ENCODE measurements at regions not wholly inside any gene's neighbourhood (a gene's known extent, or its start where the extent isn't known, plus 50 kb on each side); places are given as distances from the start of the nearest gene placed in this dataset.
"Not testable (repeated sequence)": the region's sequence is repeated elsewhere in the genome, so short reads cannot be mapped to it uniquely, and the experiment has no call there.

GRCh38 chr2:184190725-184191124, 407.6 kb upstream of the ZNF804A start:
- no peaks in the 10 kb centered on the region for H3K27me3 Mint-ChIP-seq
- no peaks in the 10 kb centered on the region for H3K36me3 Mint-ChIP-seq (ENCODE audit: low read depth)
- H3K27ac Mint-ChIP-seq, result no peak overlapping the region
- peaks cover 3% of the 10 kb centered on the region for H3K9me3 Mint-ChIP-seq
- no peak overlapping the region for H3K4me3 Mint-ChIP-seq
- no peaks in the 10 kb centered on the region for H3K4me1 Mint-ChIP-seq (ENCODE audit: low read depth)

GRCh38 chr2:184192649-184193048, 405.7 kb upstream of the ZNF804A start:
- H3K4me3 Mint-ChIP-seq, result no peak overlapping the region
- H3K27me3 Mint-ChIP-seq, result no peaks in the 10 kb centered on the region
- H3K36me3 Mint-ChIP-seq (ENCODE audit: low read depth), result no peaks in the 10 kb centered on the region
- no peaks in the 10 kb centered on the region for H3K9me3 Mint-ChIP-seq
- H3K4me1 Mint-ChIP-seq (ENCODE audit: low read depth), result no peaks in the 10 kb centered on the region
- no peak overlapping the region for H3K27ac Mint-ChIP-seq

- H3K27me3 Mint-ChIP-seq, result no peaks in the 10 kb centered on the region
- H3K27ac Mint-ChIP-seq, result no peak overlapping the region
- no peaks in the 10 kb centered on the region for H3K36me3 Mint-ChIP-seq (ENCODE audit: low read depth)
- no peaks in the 10 kb centered on the region for H3K4me1 Mint-ChIP-seq (ENCODE audit: low read depth)
- H3K4me3 Mint-ChIP-seq, result no peak overlapping the region
- H3K9me3 Mint-ChIP-seq, result no peaks in the 10 kb centered on the region
These were observed 400.9 kb upstream of the ZNF804A start for GRCh38 chr2:184197413-184197812.

- H3K27me3 Mint-ChIP-seq; H3K36me3 Mint-ChIP-seq (ENCODE audit: low read depth); H3K9me3 Mint-ChIP-seq; H3K4me1 Mint-ChIP-seq (ENCODE audit: low read depth); H3K4me3 Mint-ChIP-seq; H3K27ac Mint-ChIP-seq: not testable (repeated sequence)
These were observed 399.5 kb upstream of the ZNF804A start for GRCh38 chr2:184198791-184199190.

DNA sequence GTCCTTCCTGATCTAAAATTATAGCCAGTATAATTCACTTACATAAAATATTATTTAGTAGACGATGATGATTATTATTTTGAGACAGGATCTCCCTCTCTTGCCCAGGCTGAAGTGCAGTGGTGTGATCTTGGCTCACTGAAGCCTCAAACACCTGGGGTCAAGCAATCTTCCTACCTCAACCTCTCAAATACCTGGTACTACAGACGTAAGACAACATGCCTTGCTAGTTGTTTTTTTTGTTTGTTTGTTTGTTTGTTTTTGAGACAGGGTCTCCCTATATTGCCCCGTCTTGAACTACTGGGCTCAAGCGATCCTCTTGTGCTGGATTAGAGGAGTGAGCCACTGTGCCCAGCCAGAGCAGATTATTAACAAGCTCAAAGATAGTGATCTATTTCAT, 399.1 kb upstream of the ZNF804A start:
- H3K36me3 Mint-ChIP-seq (ENCODE audit: low read depth), result no peaks in the 10 kb centered on the region
- no peaks in the 10 kb centered on the region for H3K9me3 Mint-ChIP-seq
- no peaks in the 10 kb centered on the region for H3K4me1 Mint-ChIP-seq (ENCODE audit: low read depth)
- H3K27me3 Mint-ChIP-seq, result no peaks in the 10 kb centered on the region
- H3K4me3 Mint-ChIP-seq, result no peak overlapping the region
- H3K27ac Mint-ChIP-seq, result no peak overlapping the region

GRCh38 chr2:184201246-184201645, 397.1 kb upstream of the ZNF804A start:
- Mint-ChIP-seq H3K27ac (no peak overlapping the region), H3K4me1 (ENCODE audit: low read depth) (no peaks in the 10 kb centered on the region), H3K4me3 (no peak overlapping the region), H3K9me3 (no peaks in the 10 kb centered on the region), H3K27me3 (no peaks in the 10 kb centered on the region), H3K36me3 (ENCODE audit: low read depth) (no peaks in the 10 kb centered on the region)

DNA sequence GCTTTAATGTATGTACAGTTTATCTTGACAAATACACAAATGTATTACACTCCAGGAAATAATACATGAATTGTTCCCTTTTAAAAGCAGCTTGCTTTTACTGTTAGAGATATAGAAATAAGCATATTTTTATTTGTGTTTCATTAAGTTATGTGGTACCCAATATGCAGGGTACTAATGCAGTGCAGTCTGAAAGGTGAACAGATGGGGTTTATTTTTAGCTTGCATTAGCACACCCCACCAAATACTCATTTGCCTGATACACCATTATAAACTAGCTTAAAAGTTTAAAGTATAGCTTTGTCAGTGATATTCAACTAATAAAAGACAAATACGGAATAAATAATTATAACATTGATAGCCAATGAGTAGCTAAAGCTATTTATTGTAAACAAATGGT, 394.7 kb upstream of the ZNF804A start:
- Mint-ChIP-seq H3K4me1 (ENCODE audit: low read depth) (no peaks in the 10 kb centered on the region), H3K36me3 (ENCODE audit: low read depth) (no peaks in the 10 kb centered on the region), H3K27me3 (no peaks in the 10 kb centered on the region), H3K9me3 (no peaks in the 10 kb centered on the region), H3K27ac (no peak overlapping the region), H3K4me3 (no peak overlapping the region)

DNA sequence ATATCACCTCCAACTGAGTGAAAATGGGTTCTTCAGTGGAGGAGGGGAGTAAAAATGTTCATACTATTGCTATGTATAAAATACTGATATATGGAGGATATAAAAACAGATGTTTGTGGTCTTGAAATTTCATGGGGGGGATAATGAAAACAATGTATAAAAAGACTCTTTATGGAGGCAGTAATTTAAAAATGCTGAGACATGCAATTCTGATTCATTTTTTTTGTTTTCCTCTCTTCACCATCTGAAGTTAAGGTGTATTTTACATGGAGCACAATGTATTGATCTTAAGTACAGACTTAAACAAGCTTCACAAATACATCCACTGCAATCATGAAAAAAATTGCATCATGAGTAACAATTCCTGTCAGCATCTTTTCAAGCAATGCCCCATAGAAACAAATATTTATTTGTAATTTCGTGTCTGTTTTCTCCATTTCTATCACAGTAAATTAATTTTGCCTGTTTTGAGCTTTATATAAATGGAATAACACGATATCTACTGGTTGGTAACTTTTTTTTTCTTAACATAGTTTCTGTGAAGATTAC, 393.2 kb upstream of the ZNF804A start:
- no peaks in the 10 kb centered on the region for H3K36me3 Mint-ChIP-seq (ENCODE audit: low read depth)
- H3K4me1 Mint-ChIP-seq (ENCODE audit: low read depth), result no peaks in the 10 kb centered on the region
- H3K27ac Mint-ChIP-seq, result no peak overlapping the region
- no peaks in the 10 kb centered on the region for H3K27me3 Mint-ChIP-seq
- H3K9me3 Mint-ChIP-seq, result no peaks in the 10 kb centered on the region
- H3K4me3 Mint-ChIP-seq, result no peak overlapping the region

DNA sequence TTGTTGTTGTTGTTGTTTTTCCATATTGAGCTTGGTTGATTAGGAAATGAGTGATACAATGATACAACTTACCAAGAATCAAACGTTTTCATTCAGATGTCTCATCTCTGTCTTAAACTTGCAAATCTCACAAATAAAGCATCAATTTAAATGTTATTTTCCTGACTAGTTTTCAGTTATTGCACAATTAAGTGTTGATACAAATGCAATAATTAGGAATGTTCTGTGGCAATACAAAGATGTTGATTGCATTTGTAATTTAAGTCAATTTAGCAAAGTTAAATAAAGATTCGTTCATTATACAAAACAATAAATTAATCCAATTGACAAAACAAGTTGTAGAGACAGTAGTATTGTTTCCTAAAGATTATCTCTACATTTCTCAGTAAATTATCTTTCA, 392.3 kb upstream of the ZNF804A start:
- H3K4me3 Mint-ChIP-seq, result no peak overlapping the region
- H3K4me1 Mint-ChIP-seq (ENCODE audit: low read depth), result no peaks in the 10 kb centered on the region
- no peaks in the 10 kb centered on the region for H3K9me3 Mint-ChIP-seq
- no peak overlapping the region for H3K27ac Mint-ChIP-seq
- H3K36me3 Mint-ChIP-seq (ENCODE audit: low read depth), result no peaks in the 10 kb centered on the region
- H3K27me3 Mint-ChIP-seq, result no peaks in the 10 kb centered on the region

- Mint-ChIP-seq H3K4me3 (no peak overlapping the region), H3K27me3 (no peaks in the 10 kb centered on the region), H3K9me3 (no peaks in the 10 kb centered on the region), H3K4me1 (ENCODE audit: low read depth) (no peaks in the 10 kb centered on the region), H3K36me3 (ENCODE audit: low read depth) (no peaks in the 10 kb centered on the region), H3K27ac (no peak overlapping the region)
These were observed 388.0 kb upstream of the ZNF804A start for GRCh38 chr2:184210329-184210728.

- H3K27me3 Mint-ChIP-seq, result no peaks in the 10 kb centered on the region
- peaks cover 18% of the 10 kb centered on the region for H3K9me3 Mint-ChIP-seq
- no peak overlapping the region for H3K4me3 Mint-ChIP-seq
- H3K27ac Mint-ChIP-seq, result no peak overlapping the region
- no peaks in the 10 kb centered on the region for H3K36me3 Mint-ChIP-seq (ENCODE audit: low read depth)
- no peaks in the 10 kb centered on the region for H3K4me1 Mint-ChIP-seq (ENCODE audit: low read depth)
These were observed 382.6 kb upstream of the ZNF804A start for GRCh38 chr2:184215745-184216144.

DNA sequence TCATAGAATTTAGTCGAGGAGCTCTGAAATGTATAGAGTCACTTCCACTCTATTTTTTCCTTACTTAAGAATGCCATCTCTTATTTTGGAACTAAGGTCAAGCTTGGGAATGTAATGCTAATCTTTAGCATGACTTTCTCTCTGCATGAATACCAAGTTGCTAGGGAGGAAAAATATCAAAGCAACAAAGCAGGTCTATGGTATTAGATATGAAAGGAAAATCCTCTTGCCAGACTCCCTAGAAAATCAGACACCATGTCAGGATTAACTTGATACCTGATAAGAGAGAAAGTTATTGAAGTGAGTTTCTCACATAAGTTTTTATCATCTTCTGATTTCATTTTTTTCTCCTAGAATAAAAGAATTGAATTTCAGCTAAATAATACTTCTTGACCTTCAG, 341.7 kb upstream of the ZNF804A start:
- H3K9me3 Mint-ChIP-seq, result no peaks in the 10 kb centered on the region
- H3K36me3 Mint-ChIP-seq (ENCODE audit: low read depth), result no peaks in the 10 kb centered on the region
- H3K4me3 Mint-ChIP-seq, result no peak overlapping the region
- H3K4me1 Mint-ChIP-seq (ENCODE audit: low read depth), result no peaks in the 10 kb centered on the region
- H3K27me3 Mint-ChIP-seq, result no peaks in the 10 kb centered on the region
- H3K27ac Mint-ChIP-seq, result no peak overlapping the region

- Mint-ChIP-seq H3K27me3 (no peaks in the 10 kb centered on the region), H3K27ac (no peak overlapping the region), H3K36me3 (ENCODE audit: low read depth) (no peaks in the 10 kb centered on the region), H3K4me3 (no peak overlapping the region), H3K9me3 (peaks cover 4% of the 10 kb centered on the region), H3K4me1 (ENCODE audit: low read depth) (no peaks in the 10 kb centered on the region)
These were observed 337.0 kb upstream of the ZNF804A start for GRCh38 chr2:184261331-184261730.

- no peak overlapping the region for H3K27ac Mint-ChIP-seq
- H3K4me1 Mint-ChIP-seq (ENCODE audit: low read depth), result no peaks in the 10 kb centered on the region
- peaks cover 4% of the 10 kb centered on the region for H3K9me3 Mint-ChIP-seq
- H3K27me3 Mint-ChIP-seq, result no peaks in the 10 kb centered on the region
- H3K36me3 Mint-ChIP-seq (ENCODE audit: low read depth), result no peaks in the 10 kb centered on the region
- H3K4me3 Mint-ChIP-seq, result no peak overlapping the region
These were observed 336.5 kb upstream of the ZNF804A start for GRCh38 chr2:184261818-184262217.

DNA sequence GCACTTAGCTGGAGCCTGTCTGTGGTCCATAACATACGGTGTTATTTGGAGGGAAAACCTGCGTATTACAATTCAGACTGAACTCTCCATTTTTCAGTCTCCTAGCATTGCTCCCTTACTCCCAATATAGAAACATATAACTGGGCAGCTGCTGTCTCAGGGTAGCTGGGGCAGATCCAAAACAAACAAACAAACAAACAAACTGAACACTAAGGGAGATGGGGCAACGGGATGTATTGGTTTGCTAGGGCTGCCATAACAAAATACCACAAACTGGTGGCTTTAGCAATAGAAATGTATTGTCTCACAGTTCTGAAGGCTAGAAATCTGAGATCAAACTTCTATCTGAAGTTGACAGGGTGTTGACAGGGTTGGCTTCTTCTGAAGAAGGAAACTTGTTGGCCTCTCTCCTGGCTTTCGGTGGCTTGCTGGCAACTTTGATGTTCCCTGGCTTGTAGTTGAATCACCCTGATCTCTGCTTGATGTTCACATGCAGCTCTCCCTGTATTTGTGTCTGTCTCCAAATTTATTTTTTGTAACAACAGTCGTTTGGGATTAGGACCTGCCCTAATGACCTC, 329.3 kb upstream of the ZNF804A start:
- Mint-ChIP-seq H3K27ac (no peak overlapping the region), H3K36me3 (ENCODE audit: low read depth) (no peaks in the 10 kb centered on the region), H3K9me3 (peaks cover 4% of the 10 kb centered on the region), H3K4me1 (ENCODE audit: low read depth) (no peaks in the 10 kb centered on the region), H3K27me3 (no peaks in the 10 kb centered on the region), H3K4me3 (no peak overlapping the region)

GRCh38 chr2:184270660-184271059, 327.7 kb upstream of the ZNF804A start:
- no peak overlapping the region for H3K4me3 Mint-ChIP-seq
- no peaks in the 10 kb centered on the region for H3K36me3 Mint-ChIP-seq (ENCODE audit: low read depth)
- H3K9me3 Mint-ChIP-seq, result no peaks in the 10 kb centered on the region
- H3K27me3 Mint-ChIP-seq, result no peaks in the 10 kb centered on the region
- no peaks in the 10 kb centered on the region for H3K4me1 Mint-ChIP-seq (ENCODE audit: low read depth)
- no peak overlapping the region for H3K27ac Mint-ChIP-seq

All from stimulated activated naive CD8-positive, alpha-beta T cell treated with anti-CD3 and anti-CD28 coated beads, Interleukin-15, Interleukin-2, amounts not matched to agents 100 ng/mL and 50 ng/mL, for 24 hours (primary cell).